GM21360 (cell line): ENCODE measurements at regions not wholly inside any gene's neighbourhood (a gene's known extent, or its start where the extent isn't known, plus 50 kb on each side); places are given as distances from the start of the nearest gene placed in this dataset.

Experiments used
- ATAC-seq: cut with Tn5 transposase; IDR thresholded peaks from one replicate; pipeline ENCODE4 v1.9.1; 2021; ENCODE audit warnings: mild to moderate bottlenecking, moderate library complexity; ENCODE audit not compliant: unreplicated experiment

- no peak for ATAC-seq
Measured at GRCh38 chr18:65326805-65327204, 424.0 kb upstream of the CDH7 start.

GRCh38 chr18:65322895-65323294 is 427.9 kb upstream of the CDH7 start:
- ATAC-seq, result no peak

- no peak for ATAC-seq
Measured at GRCh38 chr18:65298422-65298821, 452.4 kb upstream of the CDH7 start.

- ATAC-seq, result no peak
Measured at GRCh38 chr18:65288908-65289307, 461.9 kb upstream of the CDH7 start.

GRCh38 chr18:65287652-65288051 is 463.2 kb upstream of the CDH7 start:
- ATAC-seq, result no peak

GRCh38 chr18:65282096-65282495 is 468.7 kb upstream of the CDH7 start:
- ATAC-seq, result no peak

GRCh38 chr18:65279668-65280305 is 471.0 kb upstream of the CDH7 start:
- ATAC-seq, result no peak

- no peak for ATAC-seq
Measured at GRCh38 chr18:65278939-65279667, 471.7 kb upstream of the CDH7 start.

GRCh38 chr18:65269375-65269774 is 481.4 kb upstream of the CDH7 start:
- ATAC-seq, result no peak

GRCh38 chr18:65265761-65266160 is 485.1 kb upstream of the CDH7 start:
- no peak for ATAC-seq

GRCh38 chr18:65260030-65260429 is 490.8 kb upstream of the CDH7 start:
- no peak for ATAC-seq

- no peak for ATAC-seq
Measured at GRCh38 chr18:65259403-65259802, 491.4 kb upstream of the CDH7 start.

GRCh38 chr18:65257149-65257548 is 493.7 kb upstream of the CDH7 start:
- ATAC-seq, result no peak

- no peak for ATAC-seq
Measured at GRCh38 chr18:65255417-65255816, 495.4 kb upstream of the CDH7 start.

- no peak for ATAC-seq
Measured at GRCh38 chr18:65239787-65240186, 511.0 kb upstream of the CDH7 start.

- no peak for ATAC-seq
Measured at GRCh38 chr18:65235966-65236624, 514.7 kb upstream of the CDH7 start.

GRCh38 chr18:65230311-65230710 is 520.5 kb upstream of the CDH7 start:
- ATAC-seq, result no peak

GRCh38 chr18:65227970-65228369 is 522.8 kb upstream of the CDH7 start:
- ATAC-seq, result no peak

GRCh38 chr18:65221736-65222135 is 529.1 kb upstream of the CDH7 start:
- ATAC-seq, result no peak

GRCh38 chr18:65221115-65221514 is 529.7 kb upstream of the CDH7 start:
- ATAC-seq, result no peak

GRCh38 chr18:65215865-65216466 is 534.8 kb upstream of the CDH7 start:
- ATAC-seq, result no peak

- no peak for ATAC-seq
Measured at GRCh38 chr18:65214456-65214855, 536.4 kb upstream of the CDH7 start.
